Immature natural killer cell (primary cell): ENCODE measurements at regions not wholly inside any gene's neighbourhood (a gene's known extent, or its start where the extent isn't known, plus 50 kb on each side); places are given as distances from the start of the nearest gene placed in this dataset.
"Not testable (repeated sequence)": the region's sequence is repeated elsewhere in the genome, so short reads cannot be mapped to it uniquely, and the experiment has no call there.

Experiments used
- DNase-seq, 3 donors: peaks; one replicate each; pipeline ENCODE4 v3.0.0; 2022; ENCODE audit warnings: mixed read lengths in 1 of 3
- H3K27ac Mint-ChIP-seq, 6 donors: one replicate each; pipeline ENCODE4 v1.8.0; 2020; ENCODE audit warnings: mixed read lengths in 6 of 6, mild to moderate bottlenecking in 5 of 6, inconsistent platforms in 4 of 6, moderate library complexity in 3 of 6
- H3K27me3 Mint-ChIP-seq, 3 donors: one replicate each; pipeline ENCODE4 v1.8.0; 2020 to 2021; ENCODE audit warnings: low read depth in 3 of 3, mild to moderate bottlenecking in 3 of 3, mixed read lengths in 3 of 3, moderate library complexity in 3 of 3, inconsistent platforms in 1 of 3
- H3K36me3 Mint-ChIP-seq, 3 donors: one replicate each; pipeline ENCODE4 v1.8.0; 2020; ENCODE audit warnings: mixed read lengths in 3 of 3, inconsistent platforms in 2 of 3, mild to moderate bottlenecking in 2 of 3
- H3K4me1 Mint-ChIP-seq, 2 donors: one replicate each; pipeline ENCODE4 v1.8.0; 2020; ENCODE audit warnings: inconsistent platforms in 2 of 2, mild to moderate bottlenecking in 2 of 2, mixed read lengths in 2 of 2, moderate library complexity in 1 of 2
- H3K4me3 Mint-ChIP-seq, 5 donors: one replicate each; pipeline ENCODE4 v1.8.0; 2020; ENCODE audit warnings: mild to moderate bottlenecking in 5 of 5, mixed read lengths in 5 of 5, inconsistent platforms in 3 of 5, moderate library complexity in 3 of 5
- H3K9me3 Mint-ChIP-seq, 6 donors: one replicate each; pipeline ENCODE4 v1.8.0; 2020; ENCODE audit warnings: mild to moderate bottlenecking in 6 of 6, mixed read lengths in 6 of 6, inconsistent platforms in 4 of 6, moderate library complexity in 3 of 6

- Mint-ChIP-seq H3K9me3 (no peaks in the 10 kb centered on the region), H3K27ac (no peak overlapping the region), H3K36me3 (no peaks in the 10 kb centered on the region), H3K27me3 (peaks cover 2% of the 10 kb centered on the region in 3 donors), H3K4me1 (no peaks in the 10 kb centered on the region), H3K4me3 (no peak overlapping the region)
- no peak for DNase-seq
Observed at GRCh38 chr15:81747482-81747881, 298.3 kb downstream of the MEX3B start.

- peaks cover 2 to 3% (median 2%) of the 10 kb centered on the region in 3 donors for H3K27me3 Mint-ChIP-seq
- no peaks in the 10 kb centered on the region for H3K9me3 Mint-ChIP-seq
- no peaks in the 10 kb centered on the region for H3K36me3 Mint-ChIP-seq
- no peak overlapping the region for H3K4me3 Mint-ChIP-seq
- no peaks in the 10 kb centered on the region for H3K4me1 Mint-ChIP-seq
- H3K27ac Mint-ChIP-seq, result no peak overlapping the region
- DNase-seq, result no peak
Observed at GRCh38 chr15:81747026-81747425, 298.8 kb downstream of the MEX3B start.

DNA sequence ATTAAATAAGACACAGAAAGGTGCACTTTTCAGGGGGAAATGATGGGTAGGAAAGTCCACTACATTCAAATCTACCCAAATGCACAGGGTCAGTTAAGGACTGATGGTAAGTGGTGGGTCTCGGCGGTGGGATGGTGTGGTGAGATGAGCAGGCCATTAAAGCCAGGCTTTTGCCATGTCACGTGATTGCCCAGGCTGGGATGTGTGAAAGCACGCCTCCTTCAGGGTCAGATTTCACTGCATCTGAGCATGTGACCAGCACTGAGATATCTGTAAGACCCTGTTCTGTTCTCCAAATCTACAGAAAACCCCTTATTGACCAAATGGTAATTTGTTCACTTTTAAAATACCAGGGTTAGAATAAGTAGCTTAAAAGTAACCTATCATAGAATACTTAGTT lies 301.5 kb downstream of the MEX3B start:
- Mint-ChIP-seq H3K36me3 (no peaks in the 10 kb centered on the region), H3K4me1 (no peaks in the 10 kb centered on the region), H3K27ac (no peak overlapping the region), H3K9me3 (no peaks in the 10 kb centered on the region), H3K4me3 (no peak overlapping the region), H3K27me3 (peaks cover 2 to 3% (median 2%) of the 10 kb centered on the region in 3 donors)
- no peak for DNase-seq

- Mint-ChIP-seq H3K4me3 (no peak overlapping the region), H3K36me3 (no peaks in the 10 kb centered on the region), H3K27ac (no peak overlapping the region), H3K27me3 (peaks cover 0 to 3% (median 2%) of the 10 kb centered on the region in 3 donors), H3K9me3 (peaks cover 0 to 3% (median 0%) of the 10 kb centered on the region in 6 donors), H3K4me1 (no peaks in the 10 kb centered on the region)
- no peak for DNase-seq
Observed at GRCh38 chr15:81740416-81740815, 305.4 kb downstream of the MEX3B start.

DNA sequence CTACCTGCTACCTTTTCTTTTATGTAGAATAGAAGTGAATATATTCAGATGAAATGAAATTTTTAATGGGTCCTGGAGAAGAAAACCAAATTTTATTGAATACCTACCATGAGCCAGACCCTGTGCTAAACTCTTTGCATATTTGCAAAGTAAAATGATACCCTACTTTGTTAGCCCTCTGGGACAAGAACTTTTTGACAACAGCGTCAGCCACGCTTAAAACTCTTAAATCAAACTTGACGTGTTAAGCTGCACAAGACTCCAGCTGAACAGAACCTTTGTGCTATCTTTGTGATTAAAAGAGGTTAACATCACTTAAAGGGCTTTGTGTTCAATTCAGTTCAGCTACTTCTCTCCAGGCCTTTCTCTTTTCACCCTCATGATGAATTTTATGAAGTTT lies 316.5 kb downstream of the MEX3B start:
- peaks cover 0 to 1% (median 0%) of the 10 kb centered on the region in 3 donors for H3K27me3 Mint-ChIP-seq
- H3K36me3 Mint-ChIP-seq, result no peaks in the 10 kb centered on the region
- no peak overlapping the region for H3K4me3 Mint-ChIP-seq
- no peak overlapping the region for H3K27ac Mint-ChIP-seq
- peaks cover 0 to 8% (median under 1%) of the 10 kb centered on the region in 6 donors for H3K9me3 Mint-ChIP-seq
- DNase-seq, result no peak
- H3K4me1 Mint-ChIP-seq, result no peaks in the 10 kb centered on the region

- Mint-ChIP-seq H3K4me1 (no peaks in the 10 kb centered on the region), H3K36me3 (no peaks in the 10 kb centered on the region), H3K27me3 (peaks cover 0 to 1% (median 0%) of the 10 kb centered on the region in 3 donors), H3K4me3 (no peak overlapping the region), H3K27ac (no peak overlapping the region), H3K9me3 (peaks cover 0 to 8% (median under 1%) of the 10 kb centered on the region in 6 donors)
- DNase-seq, result no peak
Observed at GRCh38 chr15:81728726-81729125, 317.1 kb downstream of the MEX3B start.

DNA sequence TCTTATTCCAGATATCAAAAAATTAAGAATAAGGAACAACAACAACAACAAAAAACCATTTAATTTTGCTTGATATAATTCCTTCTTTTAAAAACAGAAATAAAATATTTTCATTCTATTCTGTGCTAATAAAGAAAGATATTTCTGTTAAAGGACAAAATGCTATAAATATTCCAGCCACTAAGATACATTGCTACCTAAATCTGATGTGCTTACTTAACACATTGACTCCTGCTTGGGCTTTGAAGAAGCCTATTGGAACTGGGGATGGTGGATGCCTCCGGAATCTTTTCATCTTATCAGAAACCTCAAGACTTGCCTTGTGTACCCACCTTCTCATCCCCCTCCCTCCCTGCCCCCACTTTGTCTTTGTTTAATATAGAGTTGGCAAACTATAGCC lies 320.2 kb downstream of the MEX3B start:
- no peak for DNase-seq
- no peak overlapping the region for H3K4me3 Mint-ChIP-seq
- peaks cover 0 to 8% (median under 1%) of the 10 kb centered on the region in 6 donors for H3K9me3 Mint-ChIP-seq
- no peak overlapping the region for H3K27ac Mint-ChIP-seq
- peaks cover 0 to 3% (median 0%) of the 10 kb centered on the region in 3 donors for H3K27me3 Mint-ChIP-seq
- no peaks in the 10 kb centered on the region for H3K4me1 Mint-ChIP-seq
- no peaks in the 10 kb centered on the region for H3K36me3 Mint-ChIP-seq

GRCh38 chr15:81724536-81724935 lies 321.3 kb downstream of the MEX3B start:
- H3K36me3 Mint-ChIP-seq, result no peaks in the 10 kb centered on the region
- H3K4me1 Mint-ChIP-seq, result no peaks in the 10 kb centered on the region
- peaks cover 0 to 2% (median 0%) of the 10 kb centered on the region in 3 donors for H3K27me3 Mint-ChIP-seq
- no peak overlapping the region for H3K4me3 Mint-ChIP-seq
- DNase-seq, result no peak
- H3K9me3 Mint-ChIP-seq, result peaks cover 0 to 2% (median 0%) of the 10 kb centered on the region in 6 donors
- no peak overlapping the region for H3K27ac Mint-ChIP-seq

- Mint-ChIP-seq H3K27ac (no peak overlapping the region), H3K9me3 (peaks cover 0 to 2% (median 0%) of the 10 kb centered on the region in 6 donors), H3K27me3 (peaks cover 0 to 2% (median 0%) of the 10 kb centered on the region in 3 donors), H3K4me1 (no peaks in the 10 kb centered on the region), H3K36me3 (no peaks in the 10 kb centered on the region), H3K4me3 (no peak overlapping the region)
- DNase-seq, result no peak
Observed at GRCh38 chr15:81723701-81724100, 322.1 kb downstream of the MEX3B start.

- DNase-seq, result no peak
- no peaks in the 10 kb centered on the region for H3K36me3 Mint-ChIP-seq
- peaks cover 0 to 2% (median 0%) of the 10 kb centered on the region in 3 donors for H3K27me3 Mint-ChIP-seq
- no peaks in the 10 kb centered on the region for H3K4me1 Mint-ChIP-seq
- peaks cover 0 to 2% (median 0%) of the 10 kb centered on the region in 6 donors for H3K9me3 Mint-ChIP-seq
- no peak overlapping the region for H3K27ac Mint-ChIP-seq
- H3K4me3 Mint-ChIP-seq, result no peak overlapping the region
Observed at GRCh38 chr15:81723113-81723651, 322.6 kb downstream of the MEX3B start.

- not testable (repeated sequence) for H3K36me3 Mint-ChIP-seq, H3K4me1 Mint-ChIP-seq, H3K4me3 Mint-ChIP-seq, DNase-seq, H3K27me3 Mint-ChIP-seq, H3K27ac Mint-ChIP-seq, H3K9me3 Mint-ChIP-seq
Observed at GRCh38 chr15:81716468-81716867, 329.4 kb downstream of the MEX3B start.

- Mint-ChIP-seq H3K4me3 (no peak overlapping the region), H3K36me3 (no peaks in the 10 kb centered on the region), H3K27me3 (peaks cover 0 to 4% (median 0%) of the 10 kb centered on the region in 3 donors), H3K9me3 (peaks cover 0 to 4% (median 0%) of the 10 kb centered on the region in 6 donors), H3K4me1 (no peaks in the 10 kb centered on the region), H3K27ac (no peak overlapping the region)
- DNase-seq, result no peak
Observed at GRCh38 chr15:81710328-81710727, 335.5 kb downstream of the MEX3B start.

DNA sequence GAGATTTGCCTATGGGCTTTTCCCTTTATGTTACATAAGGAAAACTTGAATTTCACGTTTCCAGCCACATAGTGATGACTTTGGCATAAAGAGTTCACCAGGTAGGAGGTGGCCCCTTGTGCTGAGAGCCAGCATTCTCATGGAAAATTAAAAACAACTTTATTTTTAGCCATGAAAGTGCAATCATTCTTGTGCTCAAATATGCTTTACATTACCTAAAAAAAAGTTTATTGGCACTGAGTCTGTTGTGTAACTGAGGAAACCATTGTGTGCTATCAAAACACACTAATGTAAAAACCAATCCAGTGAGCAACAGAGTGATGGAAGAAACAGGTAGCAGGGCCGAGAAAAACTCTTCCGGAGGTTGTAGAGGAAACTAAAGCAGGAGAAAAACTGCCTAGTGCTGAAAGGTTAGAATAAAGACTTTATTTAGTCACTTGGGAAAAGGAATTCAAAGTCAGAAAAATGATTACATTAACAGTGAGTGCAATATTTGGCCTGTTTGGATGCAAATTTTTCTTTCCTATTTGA lies 332.9 kb upstream of the TMC3 start:
- H3K36me3 Mint-ChIP-seq, H3K9me3 Mint-ChIP-seq, H3K4me3 Mint-ChIP-seq: not testable (repeated sequence)

GRCh38 chr15:81705727-81706126 lies 331.7 kb upstream of the TMC3 start:
- H3K4me3 Mint-ChIP-seq, H3K36me3 Mint-ChIP-seq, DNase-seq, H3K27ac Mint-ChIP-seq, H3K4me1 Mint-ChIP-seq, H3K27me3 Mint-ChIP-seq, H3K9me3 Mint-ChIP-seq: not testable (repeated sequence)

More for the DNA sequence above, 332.9 kb upstream of the TMC3 start:
- not testable (repeated sequence) for H3K4me1 Mint-ChIP-seq, DNase-seq, H3K27ac Mint-ChIP-seq, H3K27me3 Mint-ChIP-seq

DNA sequence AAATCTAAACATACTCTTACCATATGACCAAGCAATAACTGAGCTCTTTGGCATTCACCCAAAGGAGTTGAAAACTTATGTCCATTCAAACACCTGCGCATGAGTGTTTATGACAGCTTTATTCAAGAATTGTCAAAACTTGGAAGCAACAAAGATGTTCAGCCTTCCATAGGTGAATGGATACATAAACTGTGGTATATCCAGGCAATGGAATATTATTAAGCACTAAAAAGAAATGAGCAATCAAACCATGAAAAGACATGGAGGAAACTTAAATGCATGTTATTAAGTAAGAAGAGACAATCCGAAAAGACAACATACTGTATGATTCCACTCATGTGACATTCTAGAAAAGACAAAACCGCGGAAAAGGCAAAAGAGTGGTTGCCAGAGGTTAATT lies 312.0 kb upstream of the TMC3 start:
- H3K27ac Mint-ChIP-seq, result no peak overlapping the region
- no peaks in the 10 kb centered on the region for H3K36me3 Mint-ChIP-seq
- H3K9me3 Mint-ChIP-seq, result peaks cover 0 to 2% (median 0%) of the 10 kb centered on the region in 6 donors
- H3K27me3 Mint-ChIP-seq, result peaks cover 0 to 17% (median 8%) of the 10 kb centered on the region in 3 donors
- no peaks in the 10 kb centered on the region for H3K4me1 Mint-ChIP-seq
- H3K4me3 Mint-ChIP-seq, result no peak overlapping the region
- no peak for DNase-seq
